Keratinocyte (primary cell): ENCODE measurements at regions not wholly inside any gene's neighbourhood (a gene's known extent, or its start where the extent isn't known, plus 50 kb on each side); places are given as distances from the start of the nearest gene placed in this dataset.

Source experiments
- DNase-seq: peaks from one replicate; pipeline ENCODE4 v3.0.0-alpha.2; 2011; ENCODE audit warnings: low read depth, missing footprints, low spot score
- FAIRE-seq: peaks from 2 replicates; lab custom pipeline; 2011; peaks lifted over from hg19 to GRCh38; lab: Jason Lieb, UNC
- H2AFZ ChIP-seq: 2 replicates; pipeline ENCODE4 v1.6.0; 2012; ENCODE audit warnings: low read length, control low read depth, inconsistent platforms; ENCODE audit not compliant: control insufficient read depth
- H3K27ac ChIP-seq: 2 replicates; pipeline ENCODE4 v1.5.1; 2011; ENCODE audit warnings: low read length; ENCODE audit not compliant: control insufficient read depth, insufficient read depth
- H3K27me3 ChIP-seq: 3 replicates; pipeline ENCODE4 v1.6.0; 2011; ENCODE audit warnings: low read length; ENCODE audit not compliant: control insufficient read depth, insufficient read depth; ENCODE audit errors: extremely low read depth
- H3K36me3 ChIP-seq, 2 experiments: 2 replicates in 1 of 2; 3 replicates in 1 of 2; pipeline ENCODE4 v1.5.1; 2011; ENCODE audit warnings: low read length in 2 of 2, mild to moderate bottlenecking in 1 of 2; ENCODE audit not compliant: control insufficient read depth in 2 of 2, insufficient read depth in 2 of 2; ENCODE audit errors: extremely low read depth in 1 of 2
- H3K4me1 ChIP-seq: 3 replicates; pipeline ENCODE4 v1.5.1; 2011; ENCODE audit warnings: low read length; ENCODE audit not compliant: control insufficient read depth, insufficient read depth; ENCODE audit errors: extremely low read depth
- H3K4me2 ChIP-seq: 3 replicates; pipeline ENCODE4 v1.6.0; 2011; ENCODE audit warnings: low read depth, low read length; ENCODE audit not compliant: control insufficient read depth, insufficient read depth; ENCODE audit errors: extremely low read depth
- H3K4me3 ChIP-seq, 3 experiments: fragments of 200-600 bp in 1 of 3; sonication (generic) in 1 of 3; 2 replicates in 2 of 3; 3 replicates in 1 of 3; pipeline ENCODE4 v1.5.1; 2011 to 2016; ENCODE audit warnings: low read length in 3 of 3, mild to moderate bottlenecking in 3 of 3, control low read depth in 2 of 3, inconsistent platforms in 1 of 3, low read depth in 1 of 3, mixed read lengths in 1 of 3, mixed run types in 1 of 3, moderate library complexity in 1 of 3; ENCODE audit not compliant: control insufficient read depth in 2 of 3, insufficient read depth in 2 of 3; ENCODE audit errors: extremely low read depth in 1 of 3
- H3K79me2 ChIP-seq: 2 replicates; pipeline ENCODE4 v1.6.0; 2012; ENCODE audit warnings: low read length; ENCODE audit not compliant: control insufficient read depth, insufficient read depth
- H3K9ac ChIP-seq: 3 replicates; pipeline ENCODE4 v1.6.0; 2011; ENCODE audit warnings: low read length; ENCODE audit not compliant: control insufficient read depth, insufficient read depth; ENCODE audit errors: extremely low read depth
- H3K9me1 ChIP-seq: 3 replicates; pipeline ENCODE4 v1.6.0; 2011; ENCODE audit warnings: low read length; ENCODE audit not compliant: control insufficient read depth, insufficient read depth; ENCODE audit errors: extremely low read depth
- H3K9me3 ChIP-seq: 2 replicates; pipeline ENCODE4 v1.5.1; 2012; ENCODE audit warnings: low read depth, low read length; ENCODE audit not compliant: control insufficient read depth
- H4K20me1 ChIP-seq: 3 replicates; pipeline ENCODE4 v1.6.0; 2011; ENCODE audit warnings: low read length; ENCODE audit not compliant: control insufficient read depth, insufficient read depth; ENCODE audit errors: extremely low read depth
- EZH2 ChIP-seq: IDR thresholded peaks from one replicate; pipeline ENCODE4 v1.6.1; 2012; ENCODE audit warnings: inconsistent platforms, mild to moderate bottlenecking, low read length, moderate library complexity
- dilution Hi-C: fragments of 300-500 bp; cut with MboI; formaldehyde crosslinking; loops from one replicate; pipeline ENCODE4 v1.7.0; 2020; ENCODE audit warnings: low sequenced_read_pairs; ENCODE audit not compliant: extremely low pct_ligation_motif_present
- TF ChIP-seq, protein P1 (sequence below), 3 experiments: IDR thresholded peaks in 1 of 3; conservative IDR thresholded peaks in 1 of 3; optimal IDR thresholded peaks in 1 of 3; 2 replicates in 2 of 3; 3 replicates in 1 of 3; pipeline versions ENCODE3 to v1.5.1; 2011; ENCODE audit warnings: low read length in 3 of 3, mild to moderate bottlenecking in 3 of 3, moderate library complexity in 2 of 3, control low read depth in 1 of 3, inconsistent platforms in 1 of 3; ENCODE audit not compliant: insufficient read depth in 2 of 3; ENCODE audit errors: extremely low read depth in 1 of 3

DNA sequence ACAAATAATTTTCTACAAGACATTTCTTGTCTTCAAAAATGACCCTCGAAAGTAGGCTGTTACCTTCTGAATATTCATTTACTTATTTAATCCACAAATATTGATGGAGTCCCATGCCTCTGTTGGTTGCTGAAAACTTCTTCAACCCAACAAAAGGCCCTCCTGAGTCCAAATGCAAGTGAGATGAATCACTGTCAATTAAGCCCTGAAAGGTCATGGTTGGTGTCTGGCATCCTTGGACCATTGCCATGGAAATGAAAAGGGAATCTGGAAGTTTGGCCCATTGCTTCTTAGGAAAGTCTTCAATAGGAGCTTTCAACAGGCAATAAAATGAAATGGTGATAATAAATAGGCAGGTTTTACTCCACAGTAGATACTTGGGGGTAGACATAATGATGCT, 364.7 kb upstream of the DYNLRB2 start:
- Histone ChIP-seq H3K9me3 (no peaks in the 10 kb centered on the region), H3K9me1 (no peaks in the 10 kb centered on the region), H3K4me3 (no peak overlapping the region), H3K27me3 (no peaks in the 10 kb centered on the region), H3K9ac (no peak overlapping the region), H2AFZ (no peak overlapping the region), H3K4me2 (no peak overlapping the region), H3K79me2 (no peaks in the 10 kb centered on the region), H4K20me1 (no peaks in the 10 kb centered on the region), H3K36me3 (no peaks in the 10 kb centered on the region), H3K27ac (no peak overlapping the region), H3K4me1 (peaks cover 22% of the 10 kb centered on the region)
- no peak for DNase-seq
- dilution Hi-C loops = no loop called here
- FAIRE-seq = no peak
- TF ChIP-seq EZH2 = no peak
- TF ChIP-seq, protein P1, sequence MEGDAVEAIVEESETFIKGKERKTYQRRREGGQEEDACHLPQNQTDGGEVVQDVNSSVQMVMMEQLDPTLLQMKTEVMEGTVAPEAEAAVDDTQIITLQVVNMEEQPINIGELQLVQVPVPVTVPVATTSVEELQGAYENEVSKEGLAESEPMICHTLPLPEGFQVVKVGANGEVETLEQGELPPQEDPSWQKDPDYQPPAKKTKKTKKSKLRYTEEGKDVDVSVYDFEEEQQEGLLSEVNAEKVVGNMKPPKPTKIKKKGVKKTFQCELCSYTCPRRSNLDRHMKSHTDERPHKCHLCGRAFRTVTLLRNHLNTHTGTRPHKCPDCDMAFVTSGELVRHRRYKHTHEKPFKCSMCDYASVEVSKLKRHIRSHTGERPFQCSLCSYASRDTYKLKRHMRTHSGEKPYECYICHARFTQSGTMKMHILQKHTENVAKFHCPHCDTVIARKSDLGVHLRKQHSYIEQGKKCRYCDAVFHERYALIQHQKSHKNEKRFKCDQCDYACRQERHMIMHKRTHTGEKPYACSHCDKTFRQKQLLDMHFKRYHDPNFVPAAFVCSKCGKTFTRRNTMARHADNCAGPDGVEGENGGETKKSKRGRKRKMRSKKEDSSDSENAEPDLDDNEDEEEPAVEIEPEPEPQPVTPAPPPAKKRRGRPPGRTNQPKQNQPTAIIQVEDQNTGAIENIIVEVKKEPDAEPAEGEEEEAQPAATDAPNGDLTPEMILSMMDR (optimal IDR thresholded peaks at IDR 0.05 in 1 of 3, IDR thresholded peaks at IDR 0.05 in 1 of 3, conservative IDR thresholded peaks at IDR 0.05 in 1 of 3; ENCODE audit: extremely low read depth in 1 of 3, insufficient read depth in 2 of 3, low read length in 3 of 3) = no peak

DNA sequence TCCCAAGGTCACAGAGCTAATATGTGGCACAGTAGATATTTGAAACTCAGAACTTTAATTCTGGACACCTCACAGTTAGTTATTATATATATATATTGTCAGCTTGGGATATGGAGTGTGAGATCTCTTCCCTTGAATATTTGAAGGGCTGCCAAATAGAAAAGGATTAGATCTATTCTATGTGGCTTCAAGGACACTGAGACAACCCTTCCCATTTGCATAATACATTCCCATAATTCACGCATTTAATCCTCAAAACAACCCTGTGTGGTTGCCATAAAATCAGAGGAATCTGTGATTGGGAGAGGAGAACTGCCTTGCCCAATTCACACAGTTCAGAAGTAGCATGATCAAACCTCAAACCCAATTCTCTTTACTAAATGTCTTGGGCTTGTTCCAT, 365.8 kb upstream of the DYNLRB2 start:
- Histone ChIP-seq H3K27me3 (no peaks in the 10 kb centered on the region), H2AFZ (no peak overlapping the region), H3K9me3 (no peaks in the 10 kb centered on the region), H3K9me1 (no peaks in the 10 kb centered on the region), H3K4me3 (no peak overlapping the region), H3K9ac (no peak overlapping the region), H3K4me2 (no peak overlapping the region), H3K36me3 (no peaks in the 10 kb centered on the region), H3K4me1 (peaks cover 22% of the 10 kb centered on the region), H3K27ac (no peak overlapping the region), H3K79me2 (no peaks in the 10 kb centered on the region), H4K20me1 (no peaks in the 10 kb centered on the region)
- DNase-seq (no peak), FAIRE-seq (no peak)
- dilution Hi-C loops = no loop called here
- no peak for TF ChIP-seq EZH2
- TF ChIP-seq, protein P1 (optimal IDR thresholded peaks at IDR 0.05 in 1 of 3, IDR thresholded peaks at IDR 0.05 in 1 of 3, conservative IDR thresholded peaks at IDR 0.05 in 1 of 3; ENCODE audit: extremely low read depth in 1 of 3, insufficient read depth in 2 of 3, low read length in 3 of 3) = no peak
